Fibroblast of skin of right biceps (primary cell): ENCODE measurements at regions not wholly inside any gene's neighbourhood (a gene's known extent, or its start where the extent isn't known, plus 50 kb on each side); places are given as distances from the start of the nearest gene placed in this dataset.

Experiments
- DNase-seq: peaks from one replicate; pipeline ENCODE4 v3.0.0-alpha.2; 2013

DNA sequence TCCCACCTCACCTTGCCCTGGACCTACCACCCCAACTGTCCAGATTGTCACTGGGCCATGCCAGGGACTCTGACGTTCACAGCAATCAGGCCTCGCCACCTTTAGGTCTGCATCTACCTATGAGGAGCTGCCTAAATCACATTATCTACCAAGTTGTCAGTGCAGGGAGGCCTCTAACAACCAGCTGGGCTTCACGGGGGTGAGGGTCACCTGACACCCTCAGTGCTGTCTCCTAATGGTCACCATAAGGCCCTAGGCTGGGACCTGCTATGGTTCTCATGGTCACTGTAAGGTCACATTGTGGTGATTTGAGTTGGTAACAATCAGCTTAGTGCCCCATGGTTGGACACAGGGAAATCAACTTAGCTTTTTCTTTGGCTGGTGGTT lies 119.2 kb upstream of the CXCL14 start:
- DNase-seq, result no peak

DNA sequence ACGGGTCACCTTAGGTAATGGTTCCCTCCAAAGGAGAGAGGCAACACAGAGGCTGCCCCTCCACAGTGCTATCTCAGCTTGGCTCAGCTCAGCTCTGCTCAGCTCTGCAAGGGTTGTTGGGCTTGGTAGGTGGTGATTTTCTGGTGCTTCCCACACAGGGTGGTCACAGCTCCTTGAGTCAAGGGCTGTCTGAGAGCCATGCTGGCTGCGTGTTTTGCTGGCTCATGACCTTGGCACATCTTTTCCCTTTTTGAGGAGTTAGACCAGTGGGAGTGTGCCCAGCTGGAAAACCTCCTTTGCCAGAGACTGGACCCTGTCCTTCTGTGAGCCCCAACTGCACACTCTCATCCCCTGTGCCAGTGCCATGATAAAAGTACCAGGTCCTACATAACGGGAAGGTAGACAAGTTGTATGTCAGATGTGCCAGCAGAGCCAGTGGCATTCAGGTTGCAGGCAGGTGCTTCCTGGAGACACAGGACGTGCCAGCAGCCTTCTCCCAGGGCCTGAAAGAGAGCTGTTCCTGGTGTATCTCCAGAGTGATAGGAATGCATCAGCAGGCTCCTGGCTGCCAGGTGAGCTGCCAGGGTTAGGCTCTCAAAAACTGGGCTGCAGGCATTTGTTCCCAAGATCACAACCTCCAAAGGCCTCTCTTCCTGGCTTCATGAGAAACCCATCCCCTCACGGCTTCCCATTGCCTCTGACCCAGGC lies 118.6 kb upstream of the CXCL14 start:
- no peak for DNase-seq

DNA sequence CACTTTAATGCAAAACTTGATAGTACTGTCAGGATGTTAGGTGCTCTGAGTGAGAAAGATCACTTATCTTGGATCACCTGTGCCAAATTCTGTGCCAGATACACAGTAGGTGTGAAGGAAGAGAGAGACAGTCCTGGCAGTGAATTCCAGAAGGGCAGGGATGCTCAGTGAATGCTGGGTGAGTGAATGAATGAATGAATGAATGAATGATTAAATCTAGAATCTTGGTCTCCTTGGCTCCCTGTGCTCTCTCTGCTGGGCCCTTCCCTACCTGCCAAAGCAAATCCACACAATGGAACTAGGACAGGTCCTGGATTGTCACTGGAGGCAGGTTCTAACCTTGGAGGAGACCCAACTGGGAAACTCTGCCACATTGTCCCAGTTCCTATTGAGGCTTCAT lies 117.5 kb upstream of the CXCL14 start:
- DNase-seq, result no peak

DNA sequence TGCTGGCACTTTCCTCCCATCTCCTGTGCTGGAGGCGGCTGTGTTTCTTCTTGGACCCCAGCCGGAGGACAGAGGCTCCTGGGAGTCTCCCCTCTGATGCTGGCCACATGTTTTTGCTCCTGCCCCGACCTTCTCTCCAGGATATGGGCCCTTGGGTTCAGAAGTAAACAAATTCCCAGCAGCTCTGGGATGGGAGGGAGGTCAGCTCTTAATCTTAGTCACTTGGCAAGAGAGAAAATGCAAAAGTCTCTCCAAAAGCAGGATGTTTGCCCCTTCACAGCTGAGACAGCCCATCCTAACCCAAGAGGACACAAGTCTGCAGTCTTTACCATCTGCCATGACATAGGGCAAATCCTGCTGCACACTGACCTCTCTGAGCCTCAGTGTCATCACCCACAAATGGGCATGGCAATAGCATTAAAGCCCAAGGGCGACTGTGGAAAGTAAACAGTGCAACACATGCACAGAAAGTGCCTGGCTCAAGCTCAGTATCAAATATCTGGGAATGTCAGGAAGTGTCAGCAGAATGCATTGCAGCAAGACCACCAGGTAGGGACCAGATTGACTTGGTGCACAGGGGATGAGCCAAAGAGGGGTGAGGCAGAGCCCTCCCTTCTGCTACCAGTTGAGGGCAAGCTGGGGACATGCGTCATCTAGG lies 117.0 kb upstream of the CXCL14 start:
- no peak for DNase-seq

DNA sequence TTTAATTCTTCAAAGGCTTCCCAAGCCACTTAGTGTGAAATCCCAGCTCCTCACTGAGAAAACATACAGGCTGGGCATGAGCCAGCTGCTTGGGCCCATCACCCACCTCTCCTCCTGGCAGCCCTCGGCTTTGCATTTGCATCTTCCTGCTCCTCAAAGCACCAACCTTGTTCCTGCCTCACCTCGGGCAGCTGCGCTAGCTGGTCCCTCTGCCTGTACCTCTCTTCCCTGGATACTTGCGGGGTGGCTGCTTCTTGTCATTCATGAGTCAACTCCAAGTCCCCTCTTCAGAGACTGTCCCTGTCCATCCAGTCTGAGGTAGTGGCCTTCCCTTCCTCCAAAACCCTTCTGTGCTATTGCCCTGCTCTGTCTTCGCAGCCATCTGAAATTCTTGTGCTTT lies 116.1 kb upstream of the CXCL14 start:
- DNase-seq, result no peak

DNA sequence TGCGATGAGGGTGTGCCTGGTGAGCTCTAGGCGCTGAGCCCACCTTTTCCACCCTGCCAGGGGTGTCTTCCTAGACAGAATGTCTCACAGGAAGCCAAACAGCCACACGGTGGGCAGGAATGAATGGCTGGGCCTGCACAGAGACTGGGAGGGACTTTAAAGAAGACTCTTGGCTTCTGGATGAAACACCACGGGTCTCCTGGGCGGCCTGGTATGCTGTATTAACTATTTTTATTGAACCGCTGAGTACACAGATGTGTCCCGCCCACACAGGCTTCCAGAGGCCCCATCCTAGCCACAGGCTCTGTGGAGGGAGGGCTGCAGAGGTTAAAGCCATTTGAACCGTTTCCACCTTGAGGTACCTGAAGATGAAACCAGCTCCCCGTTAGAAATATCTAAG lies 115.2 kb upstream of the CXCL14 start:
- DNase-seq, result no peak

DNA sequence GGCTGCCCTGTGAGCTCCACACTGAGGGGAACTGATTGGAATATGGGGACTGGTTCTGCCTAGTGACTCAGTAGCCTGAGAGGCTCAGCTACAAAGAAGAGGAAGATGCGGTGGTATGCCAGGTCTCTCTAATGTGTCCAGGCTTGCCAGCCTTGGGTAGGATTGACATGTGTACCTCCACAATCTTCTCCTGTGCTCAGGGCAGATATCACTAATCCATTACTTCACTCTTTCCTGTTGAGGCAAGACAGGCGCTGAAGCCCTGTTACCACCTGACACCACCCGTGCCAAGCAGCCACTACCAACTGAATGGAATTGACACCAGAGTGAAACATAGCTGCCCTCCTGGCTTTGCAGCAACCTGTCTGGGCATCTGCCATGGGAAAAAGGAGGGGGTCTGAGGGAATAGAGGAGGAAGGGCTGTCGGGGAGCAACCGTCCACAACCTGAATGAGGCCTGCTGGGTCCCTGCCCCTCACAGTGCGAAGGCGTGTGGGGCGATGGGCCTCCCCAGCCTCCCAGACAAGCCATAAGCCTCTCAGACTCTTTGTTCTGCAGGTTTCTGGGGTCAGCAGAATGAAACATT lies 114.7 kb upstream of the CXCL14 start:
- no peak for DNase-seq

DNA sequence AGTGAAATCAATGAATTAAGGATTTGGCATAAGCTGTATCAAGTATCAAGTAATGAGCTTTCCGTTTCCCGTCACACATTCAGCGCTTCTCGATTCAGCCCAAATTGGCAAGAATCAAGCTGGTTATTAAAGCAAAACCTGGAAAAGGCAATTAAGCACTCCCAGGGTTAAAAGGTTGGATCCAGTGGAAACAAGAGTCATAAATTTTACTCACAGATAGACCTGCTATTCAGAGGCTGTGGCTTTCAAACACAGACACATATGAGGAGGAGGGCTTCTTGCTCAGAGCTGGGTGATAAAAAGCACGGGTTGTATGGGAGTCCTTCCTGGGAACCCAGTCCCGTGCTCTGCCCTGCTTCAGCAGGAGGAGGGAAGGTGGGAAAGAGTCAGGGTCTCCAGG lies 112.3 kb upstream of the CXCL14 start:
- DNase-seq, result no peak

DNA sequence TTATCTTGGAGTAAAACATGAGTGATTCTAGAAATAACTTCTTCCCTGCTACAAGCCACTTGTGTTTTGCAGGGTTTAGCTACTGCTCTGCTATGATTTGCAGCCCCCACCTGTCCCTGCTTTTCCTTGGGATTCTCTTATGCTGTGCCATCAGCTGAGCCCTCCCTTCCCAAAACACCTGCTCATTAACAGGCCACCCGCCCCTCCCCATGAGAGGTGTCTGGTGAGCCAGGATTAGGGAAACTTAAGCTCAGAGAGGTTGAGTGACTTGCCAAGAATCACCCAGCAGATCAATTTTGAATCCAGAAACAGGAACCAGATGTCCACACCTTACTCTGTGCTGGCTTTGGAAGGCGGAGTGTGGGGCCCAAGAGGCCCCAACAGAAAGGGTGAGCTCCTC lies 111.7 kb upstream of the CXCL14 start:
- DNase-seq, result no peak

DNA sequence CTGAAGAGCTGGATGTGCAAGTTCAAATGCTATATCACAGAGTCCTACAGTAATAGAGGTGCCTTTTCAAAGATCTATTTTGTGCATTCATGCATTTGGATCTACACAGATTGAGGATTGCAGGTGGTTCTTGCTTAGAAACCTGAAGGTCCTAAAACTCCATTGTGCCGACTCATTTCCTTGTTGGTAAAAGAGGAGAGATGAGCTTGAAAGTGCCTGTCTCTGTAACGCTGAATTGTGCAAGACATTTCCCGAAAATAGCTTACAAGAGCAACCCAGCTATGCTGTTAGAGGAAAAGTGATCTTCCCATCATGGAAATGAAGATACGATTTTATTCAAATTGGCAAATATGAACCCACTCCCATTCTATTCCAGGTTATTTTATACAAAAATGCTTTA lies 110.7 kb upstream of the CXCL14 start:
- DNase-seq, result no peak

DNA sequence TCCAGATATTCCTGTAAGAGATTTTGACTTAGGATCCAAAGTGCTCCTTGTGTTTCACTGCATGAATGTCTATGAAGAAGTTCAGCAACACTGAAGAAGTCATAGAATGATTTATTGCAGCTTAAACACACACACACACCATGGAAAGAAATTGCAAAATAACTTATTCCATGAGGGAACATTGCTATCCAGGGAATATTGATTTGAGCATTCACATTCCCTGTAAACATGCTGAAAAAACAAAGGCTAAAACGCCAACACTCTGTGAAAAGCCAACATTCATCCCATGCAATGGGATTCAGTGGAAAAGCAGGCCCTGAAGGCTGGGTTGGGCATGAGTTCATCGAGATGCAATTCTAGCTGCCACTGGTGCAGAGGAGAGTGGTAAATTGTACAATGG lies 109.6 kb upstream of the CXCL14 start:
- DNase-seq, result no peak

DNA sequence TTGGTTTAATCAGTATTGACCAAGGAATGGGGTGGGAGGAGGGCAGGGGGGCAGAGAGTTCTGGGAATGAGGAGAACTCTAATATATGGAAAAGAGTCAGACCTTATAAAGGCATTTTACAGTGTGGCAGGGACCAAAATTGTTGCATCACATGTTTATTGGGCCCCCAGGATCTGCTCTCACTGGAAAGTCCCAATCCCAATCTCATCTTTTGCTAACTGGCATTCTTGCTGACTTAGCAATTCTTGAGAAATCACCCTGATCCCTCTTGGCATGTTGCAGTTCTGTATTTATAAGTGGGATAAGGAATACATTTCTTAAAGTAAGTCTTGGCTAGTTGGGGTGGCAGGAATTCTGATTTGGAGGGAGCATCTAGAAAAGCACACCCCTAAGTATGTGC lies 104.4 kb upstream of the CXCL14 start:
- DNase-seq, result no peak

DNA sequence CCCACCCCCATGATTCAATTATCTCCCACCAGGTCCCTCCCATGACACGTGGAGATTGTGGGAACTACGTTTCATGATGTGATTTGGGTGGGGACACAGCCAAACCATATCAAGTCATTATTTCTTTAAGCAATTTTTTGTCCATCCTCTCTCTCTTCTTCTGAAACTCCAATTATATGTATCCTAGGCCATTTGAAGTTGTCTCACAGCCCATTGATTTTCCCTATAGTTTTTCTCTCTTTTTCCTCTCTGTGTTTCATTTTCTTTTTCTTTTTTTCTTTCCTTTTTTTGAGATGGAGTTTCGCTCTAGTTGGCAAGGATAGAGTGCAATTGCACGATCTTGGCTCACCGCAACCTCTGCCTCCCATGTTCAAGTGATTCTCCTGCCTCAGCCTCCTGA lies 101.9 kb upstream of the CXCL14 start:
- no peak for DNase-seq

DNA sequence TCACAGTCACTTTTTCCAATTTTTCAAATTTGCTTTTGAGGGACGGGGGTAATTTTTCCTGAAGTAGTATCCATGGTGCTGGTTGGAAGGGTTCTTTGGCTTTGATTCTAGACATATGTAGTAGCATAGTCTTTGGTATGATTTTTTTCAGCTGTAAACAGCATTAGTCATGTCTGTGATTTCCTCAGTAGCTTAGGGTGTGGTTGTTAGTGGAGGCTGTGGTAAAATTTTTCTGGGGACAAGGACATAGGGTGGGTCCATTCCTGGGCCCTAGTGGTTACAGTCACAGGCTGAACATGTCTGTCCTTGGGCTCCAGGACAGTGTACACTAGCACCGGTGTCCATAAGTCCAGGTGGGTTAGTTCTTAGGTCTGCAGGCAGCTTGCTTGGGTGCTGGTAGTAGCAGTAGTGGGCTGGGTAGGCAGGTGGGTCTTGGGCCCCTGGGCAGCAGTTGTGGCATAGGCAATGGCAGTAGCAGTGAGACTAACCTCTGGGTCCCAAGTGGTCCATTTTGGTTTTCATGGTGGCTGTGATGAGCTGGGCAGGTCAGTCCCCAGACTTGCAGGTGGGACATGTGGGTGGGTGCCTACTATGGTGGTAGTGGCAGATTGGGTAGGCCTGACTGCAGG lies 100.0 kb upstream of the CXCL14 start:
- no peak for DNase-seq

DNA sequence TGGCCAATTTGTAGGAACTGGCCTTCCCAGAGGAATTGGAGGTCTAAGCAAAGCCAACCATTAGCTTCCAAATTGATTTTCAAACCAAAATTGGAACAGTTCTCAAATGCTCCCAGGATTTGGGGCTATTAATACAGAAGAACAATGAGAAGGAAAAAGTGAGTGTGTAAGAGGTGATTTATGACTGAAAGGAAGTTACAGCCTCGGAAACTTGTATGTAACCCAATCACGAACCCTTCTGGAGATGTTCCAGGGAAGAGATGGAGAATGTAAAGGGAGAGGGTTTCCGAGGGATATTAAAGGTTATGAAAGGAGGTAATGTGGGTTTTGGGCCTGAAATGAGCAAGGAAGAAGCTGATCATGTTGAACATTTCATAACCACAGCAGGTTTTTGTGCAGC lies 93.2 kb upstream of the CXCL14 start:
- no peak for DNase-seq

DNA sequence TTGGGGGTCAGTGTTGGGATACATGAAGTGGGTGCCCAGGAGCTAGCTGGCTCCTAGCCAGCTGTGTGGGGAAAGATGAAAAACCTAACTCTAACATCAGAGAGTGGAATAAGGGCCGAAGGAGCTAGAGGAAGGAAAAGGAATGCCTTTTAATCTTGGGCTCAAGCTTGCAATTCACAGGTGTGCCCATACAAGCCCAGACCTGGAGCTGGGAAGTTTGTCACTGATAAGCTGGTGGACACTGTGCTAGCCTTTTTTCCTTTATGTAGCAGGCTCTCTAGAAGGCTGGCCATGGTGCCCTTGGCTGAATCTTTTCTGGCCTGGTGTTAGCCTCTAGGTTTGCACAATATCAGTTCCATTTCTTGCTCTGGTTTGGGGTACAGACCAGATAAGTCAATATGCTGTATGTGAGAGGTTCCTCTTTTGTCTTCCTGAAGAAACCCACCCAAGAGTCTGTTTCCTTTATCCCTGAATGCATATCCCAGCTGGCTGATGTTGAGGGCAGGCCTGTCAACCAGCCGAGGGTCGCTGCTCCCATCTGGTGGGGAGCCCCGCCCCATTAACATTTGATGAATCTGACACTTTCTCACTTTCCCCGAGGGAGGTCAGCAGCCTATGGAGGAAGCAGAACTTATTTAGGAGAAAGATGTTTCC lies 92.4 kb upstream of the CXCL14 start:
- no peak for DNase-seq

DNA sequence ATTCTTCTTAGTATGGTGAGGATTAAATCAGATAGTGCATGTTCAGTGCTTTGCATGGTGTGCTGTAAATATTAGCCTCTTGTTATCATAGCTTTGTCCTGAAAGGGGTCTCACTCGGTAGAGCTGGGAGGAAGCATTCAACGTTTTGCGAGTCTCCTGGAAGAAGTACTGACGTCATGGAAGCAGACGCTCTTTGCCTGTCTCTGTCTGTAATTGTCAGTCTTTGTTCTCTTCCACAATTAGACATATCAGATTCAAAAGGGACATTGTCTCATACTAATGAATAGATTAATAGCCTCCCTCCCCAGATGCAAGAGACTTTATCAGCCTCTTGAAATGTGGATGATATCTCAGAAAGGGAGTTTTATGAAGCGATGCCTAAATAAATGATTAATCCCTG lies 91.8 kb upstream of the CXCL14 start:
- no peak for DNase-seq

DNA sequence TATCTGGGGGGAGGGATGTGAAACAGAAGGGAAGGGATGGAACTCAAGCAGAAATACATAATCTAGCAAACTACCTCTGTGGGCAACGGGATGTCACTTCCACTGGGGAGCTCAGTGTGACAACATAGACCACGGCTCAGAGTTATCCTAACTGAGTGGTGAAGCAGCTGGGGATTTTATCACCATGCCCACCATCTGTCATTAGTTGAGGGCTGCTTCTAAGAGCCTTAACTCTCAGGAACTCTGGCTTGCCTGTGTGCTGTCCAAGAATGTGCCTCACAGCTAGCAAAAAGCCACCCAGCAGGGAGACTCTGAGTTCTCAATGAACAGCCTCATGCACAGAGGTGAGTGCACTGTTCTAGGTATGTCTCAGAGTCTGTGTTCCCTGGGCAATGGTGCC lies 90.6 kb upstream of the CXCL14 start:
- DNase-seq, result no peak

DNA sequence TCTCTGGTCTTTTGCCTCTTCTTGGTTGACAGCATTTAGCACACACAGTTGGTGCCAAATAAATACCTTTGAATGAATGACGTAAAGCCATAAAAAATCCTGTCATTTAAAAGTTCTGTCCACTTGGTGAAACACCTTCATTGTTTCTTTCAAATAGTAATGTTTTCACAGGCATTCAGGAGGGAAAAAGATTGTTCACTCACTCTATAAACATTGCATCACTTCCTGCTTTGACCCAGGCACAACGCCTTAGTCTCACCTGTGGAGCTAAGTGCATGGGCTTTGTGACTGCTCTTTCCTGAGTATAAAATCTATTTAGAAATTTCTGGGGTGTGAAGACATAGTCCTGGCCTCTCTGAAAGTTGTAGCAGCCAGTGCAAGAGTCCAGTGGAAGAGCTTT lies 88.9 kb upstream of the CXCL14 start:
- DNase-seq, result no peak

DNA sequence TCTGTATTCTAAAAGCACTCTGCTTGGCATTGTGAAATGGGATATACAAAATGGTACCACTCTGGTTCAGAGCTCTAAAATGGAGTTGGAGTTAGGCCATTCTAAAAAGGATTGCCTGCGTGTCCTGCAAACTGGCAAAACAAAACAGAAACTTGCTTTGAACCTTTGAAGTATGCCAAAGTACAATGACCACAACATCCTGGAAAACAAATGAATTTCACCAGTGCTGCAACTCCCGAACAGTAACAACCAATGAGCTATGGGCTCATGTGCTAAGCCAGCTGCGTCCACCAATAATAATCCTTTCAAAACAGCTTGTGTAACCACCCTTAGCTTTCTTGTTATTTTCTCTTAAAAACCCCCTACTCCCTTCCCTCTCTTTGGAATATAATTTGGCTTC lies 88.4 kb upstream of the CXCL14 start:
- no peak for DNase-seq

DNA sequence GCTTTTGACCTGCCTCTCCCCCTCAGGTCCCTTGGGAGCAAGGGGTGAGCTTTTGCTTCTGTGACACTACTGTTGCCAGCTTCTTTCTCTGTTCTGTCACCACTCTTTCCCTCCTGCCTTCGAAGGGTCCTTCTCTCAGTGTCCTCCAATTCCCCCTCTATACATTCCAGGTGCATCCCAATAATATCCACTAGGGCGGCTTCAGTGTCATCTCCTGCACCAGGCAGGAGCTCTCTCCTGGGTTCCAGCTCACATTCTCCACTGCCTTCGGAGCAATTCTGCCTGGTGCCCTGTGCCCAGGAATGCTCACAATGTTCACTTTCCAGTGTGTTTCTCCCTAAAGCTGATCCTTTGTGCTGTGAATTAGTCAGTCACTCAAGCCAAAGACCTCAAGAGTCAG lies 83.9 kb upstream of the CXCL14 start:
- no peak for DNase-seq

DNA sequence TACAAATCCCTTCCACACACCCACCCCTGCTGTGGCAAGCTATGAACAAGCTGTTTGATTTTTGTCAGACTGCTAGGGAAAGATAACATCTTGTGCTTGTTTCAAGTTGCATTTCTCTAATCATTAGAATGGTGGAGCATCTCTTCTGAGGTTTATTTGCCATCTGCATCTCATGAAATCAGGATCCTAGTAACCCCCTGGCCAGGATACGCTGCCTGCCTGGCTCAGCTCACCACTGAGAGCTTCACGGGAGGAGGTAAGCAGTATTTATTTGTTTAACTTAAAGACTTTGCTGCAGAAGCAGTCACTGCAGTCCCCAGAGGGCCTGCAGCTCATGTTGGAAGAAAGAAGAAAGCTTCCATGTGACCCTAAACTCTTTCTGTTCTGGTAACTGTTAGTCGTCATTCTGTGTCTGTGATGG lies 83.3 kb upstream of the CXCL14 start:
- no peak for DNase-seq

DNA sequence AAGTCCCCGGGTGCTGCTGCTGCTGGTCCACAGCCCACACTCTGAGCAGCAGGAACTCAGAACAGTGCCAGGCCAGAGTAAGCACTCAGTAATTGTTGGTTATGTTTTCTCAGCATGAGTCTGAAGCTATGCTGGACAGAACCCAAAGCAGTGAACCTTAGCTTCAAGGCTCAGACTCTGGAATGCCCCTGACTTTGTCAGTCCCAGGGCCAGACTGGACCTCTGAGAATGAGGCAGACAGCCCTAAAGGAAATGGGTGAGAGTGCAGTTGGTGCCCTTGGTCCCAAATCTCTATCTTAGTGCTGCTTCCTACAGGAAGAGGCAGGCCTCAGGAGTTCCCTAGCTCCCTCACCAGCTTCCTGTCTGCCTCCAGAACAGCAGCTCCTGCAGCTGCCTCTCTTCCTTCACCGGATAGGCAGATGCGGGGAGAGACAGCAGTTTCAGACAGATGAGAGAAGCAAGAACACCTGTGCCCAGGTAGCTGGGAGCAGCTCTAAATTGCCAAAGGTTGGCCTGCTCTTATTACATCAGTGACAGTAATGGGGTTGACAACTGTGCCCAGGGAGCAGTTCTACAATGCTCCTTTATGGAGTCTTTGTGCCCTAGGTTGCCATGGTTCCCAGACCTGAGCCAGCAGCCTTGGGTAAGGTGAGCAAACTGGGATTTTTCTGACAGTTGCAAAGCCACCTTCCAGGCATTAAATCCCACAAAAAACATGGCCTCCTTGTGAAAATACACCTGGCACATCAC lies 82.2 kb upstream of the CXCL14 start:
- DNase-seq, result no peak
